GM12878 (cell line): ENCODE measurements at regions not wholly inside any gene's neighbourhood (a gene's known extent, or its start where the extent isn't known, plus 50 kb on each side); places are given as distances from the start of the nearest gene placed in this dataset.

Experiments used
- BCL11A ChIP-seq: IDR thresholded peaks from 2 replicates; pipeline ENCODE4 v1.6.1; 2011; ENCODE audit warnings: low read depth, low read length
- FOS ChIP-seq: IDR thresholded peaks from 3 replicates; pipeline ENCODE4 v1.6.1; 2011; ENCODE audit warnings: borderline replicate concordance; ENCODE audit not compliant: insufficient read length; ENCODE audit errors: extremely low read depth
- POLR2A ChIP-seq: IDR thresholded peaks from 2 replicates; pipeline ENCODE4 v1.6.1; 2011; ENCODE audit warnings: low read depth, mild to moderate bottlenecking, low read length
- POLR2AphosphoS5 ChIP-seq: IDR thresholded peaks from 2 replicates; pipeline ENCODE4 v1.6.1; 2011; ENCODE audit warnings: mild to moderate bottlenecking, low read length, inconsistent platforms
- SP1 ChIP-seq: IDR thresholded peaks from one replicate; pipeline ENCODE4 v1.6.1; 2011; ENCODE audit warnings: low read depth, low read length
- SUZ12 ChIP-seq: fragments of 200-600 bp; sonication (generic); IDR thresholded peaks from one replicate; pipeline ENCODE4 v1.6.1; 2018; ENCODE audit warnings: antibody characterized with exemption, mild to moderate bottlenecking; ENCODE audit not compliant: unreplicated experiment
- ZNF384 ChIP-seq: IDR thresholded peaks from 2 replicates; pipeline ENCODE4 v1.6.1; 2012; ENCODE audit warnings: low read depth, mild to moderate bottlenecking, low read length, improper control_type of control experiment, borderline replicate concordance
- TF ChIP-seq, protein P1 (sequence below), 3 experiments: IDR thresholded peaks in 2 of 3; conservative IDR thresholded peaks in 1 of 3; 2 replicates each; pipeline ENCODE4 v1.5.1; 2011; ENCODE audit warnings: low read depth in 3 of 3, low read length in 3 of 3, mild to moderate bottlenecking in 3 of 3, control low read depth in 2 of 3, moderate library complexity in 2 of 3, inconsistent platforms in 1 of 3, mixed read lengths in 1 of 3; ENCODE audit not compliant: control insufficient read depth in 2 of 3, insufficient read depth in 1 of 3; ENCODE audit errors: extremely low read depth in 1 of 3
- TF ChIP-seq, protein P2 (sequence below): fragments of 450-650 bp; IDR thresholded peaks from 2 replicates; pipeline ENCODE4 v1.6.1; 2016; ENCODE audit warnings: mild to moderate bottlenecking, moderate library complexity, borderline replicate concordance
- TF ChIP-seq, protein P3 (sequence below): IDR thresholded peaks from 2 replicates; pipeline ENCODE4 v1.6.1; 2012; ENCODE audit warnings: low read depth, low read length, improper control_type of control experiment

DNA sequence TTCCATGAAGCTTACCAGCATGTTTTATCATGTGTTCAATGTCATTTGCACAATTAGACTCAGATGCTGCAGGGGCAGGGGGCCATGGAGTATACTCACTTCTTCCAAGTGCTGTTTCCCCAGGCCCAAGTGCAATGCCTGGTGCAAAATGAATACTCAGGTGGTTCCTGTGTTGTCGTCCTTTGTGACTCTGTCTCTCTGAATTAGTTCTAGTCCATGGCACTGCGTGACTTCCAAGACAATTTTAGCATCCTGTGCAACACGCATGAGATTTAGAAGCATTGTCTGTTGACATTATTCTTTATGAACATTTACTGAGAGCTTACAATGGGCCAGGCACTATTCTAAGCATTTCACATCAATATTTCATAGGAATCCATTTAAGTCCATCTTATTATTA lies 769.7 kb upstream of the RBFOX1 start:
- TF ChIP-seq POLR2A (no peak), BCL11A (no peak), SP1 (no peak), SUZ12 (no peak), ZNF384 (no peak), POLR2AphosphoS5 (no peak), FOS (no peak)
- TF ChIP-seq, protein P1, sequence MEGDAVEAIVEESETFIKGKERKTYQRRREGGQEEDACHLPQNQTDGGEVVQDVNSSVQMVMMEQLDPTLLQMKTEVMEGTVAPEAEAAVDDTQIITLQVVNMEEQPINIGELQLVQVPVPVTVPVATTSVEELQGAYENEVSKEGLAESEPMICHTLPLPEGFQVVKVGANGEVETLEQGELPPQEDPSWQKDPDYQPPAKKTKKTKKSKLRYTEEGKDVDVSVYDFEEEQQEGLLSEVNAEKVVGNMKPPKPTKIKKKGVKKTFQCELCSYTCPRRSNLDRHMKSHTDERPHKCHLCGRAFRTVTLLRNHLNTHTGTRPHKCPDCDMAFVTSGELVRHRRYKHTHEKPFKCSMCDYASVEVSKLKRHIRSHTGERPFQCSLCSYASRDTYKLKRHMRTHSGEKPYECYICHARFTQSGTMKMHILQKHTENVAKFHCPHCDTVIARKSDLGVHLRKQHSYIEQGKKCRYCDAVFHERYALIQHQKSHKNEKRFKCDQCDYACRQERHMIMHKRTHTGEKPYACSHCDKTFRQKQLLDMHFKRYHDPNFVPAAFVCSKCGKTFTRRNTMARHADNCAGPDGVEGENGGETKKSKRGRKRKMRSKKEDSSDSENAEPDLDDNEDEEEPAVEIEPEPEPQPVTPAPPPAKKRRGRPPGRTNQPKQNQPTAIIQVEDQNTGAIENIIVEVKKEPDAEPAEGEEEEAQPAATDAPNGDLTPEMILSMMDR (IDR thresholded peaks at IDR 0.05 in 2 of 3, conservative IDR thresholded peaks at IDR 0.05 in 1 of 3; ENCODE audit: control insufficient read depth in 2 of 3, extremely low read depth in 1 of 3, insufficient read depth in 1 of 3, low read depth in 3 of 3, low read length in 3 of 3): no peak
- TF ChIP-seq, protein P2, sequence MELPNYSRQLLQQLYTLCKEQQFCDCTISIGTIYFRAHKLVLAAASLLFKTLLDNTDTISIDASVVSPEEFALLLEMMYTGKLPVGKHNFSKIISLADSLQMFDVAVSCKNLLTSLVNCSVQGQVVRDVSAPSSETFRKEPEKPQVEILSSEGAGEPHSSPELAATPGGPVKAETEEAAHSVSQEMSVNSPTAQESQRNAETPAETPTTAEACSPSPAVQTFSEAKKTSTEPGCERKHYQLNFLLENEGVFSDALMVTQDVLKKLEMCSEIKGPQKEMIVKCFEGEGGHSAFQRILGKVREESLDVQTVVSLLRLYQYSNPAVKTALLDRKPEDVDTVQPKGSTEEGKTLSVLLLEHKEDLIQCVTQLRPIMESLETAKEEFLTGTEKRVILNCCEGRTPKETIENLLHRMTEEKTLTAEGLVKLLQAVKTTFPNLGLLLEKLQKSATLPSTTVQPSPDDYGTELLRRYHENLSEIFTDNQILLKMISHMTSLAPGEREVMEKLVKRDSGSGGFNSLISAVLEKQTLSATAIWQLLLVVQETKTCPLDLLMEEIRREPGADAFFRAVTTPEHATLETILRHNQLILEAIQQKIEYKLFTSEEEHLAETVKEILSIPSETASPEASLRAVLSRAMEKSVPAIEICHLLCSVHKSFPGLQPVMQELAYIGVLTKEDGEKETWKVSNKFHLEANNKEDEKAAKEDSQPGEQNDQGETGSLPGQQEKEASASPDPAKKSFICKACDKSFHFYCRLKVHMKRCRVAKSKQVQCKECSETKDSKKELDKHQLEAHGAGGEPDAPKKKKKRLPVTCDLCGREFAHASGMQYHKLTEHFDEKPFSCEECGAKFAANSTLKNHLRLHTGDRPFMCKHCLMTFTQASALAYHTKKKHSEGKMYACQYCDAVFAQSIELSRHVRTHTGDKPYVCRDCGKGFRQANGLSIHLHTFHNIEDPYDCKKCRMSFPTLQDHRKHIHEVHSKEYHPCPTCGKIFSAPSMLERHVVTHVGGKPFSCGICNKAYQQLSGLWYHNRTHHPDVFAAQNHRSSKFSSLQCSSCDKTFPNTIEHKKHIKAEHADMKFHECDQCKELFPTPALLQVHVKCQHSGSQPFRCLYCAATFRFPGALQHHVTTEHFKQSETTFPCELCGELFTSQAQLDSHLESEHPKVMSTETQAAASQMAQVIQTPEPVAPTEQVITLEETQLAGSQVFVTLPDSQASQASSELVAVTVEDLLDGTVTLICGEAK: no peak
- TF ChIP-seq, protein P3, sequence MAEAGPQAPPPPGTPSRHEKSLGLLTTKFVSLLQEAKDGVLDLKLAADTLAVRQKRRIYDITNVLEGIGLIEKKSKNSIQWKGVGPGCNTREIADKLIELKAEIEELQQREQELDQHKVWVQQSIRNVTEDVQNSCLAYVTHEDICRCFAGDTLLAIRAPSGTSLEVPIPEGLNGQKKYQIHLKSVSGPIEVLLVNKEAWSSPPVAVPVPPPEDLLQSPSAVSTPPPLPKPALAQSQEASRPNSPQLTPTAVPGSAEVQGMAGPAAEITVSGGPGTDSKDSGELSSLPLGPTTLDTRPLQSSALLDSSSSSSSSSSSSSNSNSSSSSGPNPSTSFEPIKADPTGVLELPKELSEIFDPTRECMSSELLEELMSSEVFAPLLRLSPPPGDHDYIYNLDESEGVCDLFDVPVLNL: no peak
